Uterus (tissue), 3 donors: ENCODE measurements at regions not wholly inside any gene's neighbourhood (a gene's known extent, or its start where the extent isn't known, plus 50 kb on each side); places are given as distances from the start of the nearest gene placed in this dataset.

Experiments used
- DNase-seq, 2 donors: peaks; one replicate each; pipeline ENCODE4 v3.0.0-alpha.2; 2019 to 2020
- H3K27ac ChIP-seq, 2 donors: fragments of 200-600 bp; sonication (generic); 1 replicate in 1 of 2; 2 replicates in 1 of 2; pipeline ENCODE4 v1.5.1; 2016 to 2018
- H3K27me3 ChIP-seq, 2 donors: fragments of 200-600 bp; sonication (generic); one replicate each; pipeline ENCODE4 v1.5.1; 2018 to 2019; ENCODE audit warnings: control low read depth in 1 of 2
- H3K36me3 ChIP-seq, 2 donors: fragments of 200-600 bp; sonication (generic); one replicate each; pipeline ENCODE4 v1.5.1; 2019; ENCODE audit warnings: control low read depth in 1 of 2
- H3K4me1 ChIP-seq, 2 donors: fragments of 200-600 bp; sonication (generic); one replicate each; pipeline ENCODE4 v1.5.1; 2018 to 2019; ENCODE audit warnings: control low read depth in 1 of 2
- H3K4me3 ChIP-seq, 2 donors: fragments of 200-600 bp; sonication (generic); 1 replicate in 1 of 2; 2 replicates in 1 of 2; pipeline ENCODE4 v1.5.1; 2018 to 2019; ENCODE audit warnings: mild to moderate bottlenecking in 1 of 2
- H3K9me3 ChIP-seq, 2 donors: fragments of 200-600 bp; sonication (generic); one replicate each; pipeline ENCODE4 v1.5.1; 2019; ENCODE audit warnings: control low read depth in 1 of 2
- CTCF ChIP-seq, 4 experiments: fragments of 200-600 bp in 2 of 4; fragments of 450-650 bp in 2 of 4; sonication (generic) in 2 of 4; IDR thresholded peaks; one replicate each; pipeline ENCODE4 v1.5.1; 2016 to 2019; ENCODE audit warnings: antibody characterized with exemption in 4 of 4, mild to moderate bottlenecking in 2 of 4, moderate library complexity in 1 of 4
- POLR2A ChIP-seq, 2 donors: fragments of 450-650 bp; IDR thresholded peaks; one replicate each; pipeline ENCODE4 v1.6.1; 2016; ENCODE audit warnings: antibody characterized with exemption in 2 of 2, mild to moderate bottlenecking in 1 of 2, moderate library complexity in 1 of 2
- intact Hi-C: fragments of 100-400 bp; cut with DNase I; formaldehyde crosslinking; loops from one replicate; pipeline ENCODE4 v1.15.1; 2023; ENCODE audit warnings: low total_unique reads
- donor health status: DM: yes; HTN: yes; CAD: no.

GRCh38 chr3:158912188-158912587, 110.3 kb downstream of the MFSD1 start:
- Histone ChIP-seq H3K4me3 (no peak overlapping the region), H3K36me3 (no peaks in the 10 kb centered on the region), H3K27me3 (no peaks in the 10 kb centered on the region), H3K9me3 (no peaks in the 10 kb centered on the region), H3K27ac (no peak overlapping the region), H3K4me1 (no peaks in the 10 kb centered on the region)
- no peak for DNase-seq
- TF ChIP-seq CTCF (IDR thresholded peaks at IDR 0.05) = no peak
- TF ChIP-seq POLR2A (IDR thresholded peaks at IDR 0.05) = no peak
- intact Hi-C loops = no loop called here

GRCh38 chr3:158912621-158913020, 110.8 kb downstream of the MFSD1 start:
- Histone ChIP-seq H3K27me3 (no peaks in the 10 kb centered on the region), H3K9me3 (no peaks in the 10 kb centered on the region), H3K4me1 (no peaks in the 10 kb centered on the region), H3K27ac (no peak overlapping the region), H3K36me3 (no peaks in the 10 kb centered on the region), H3K4me3 (no peak overlapping the region)
- intact Hi-C loops = no loop called here
- no peak for TF ChIP-seq CTCF (IDR thresholded peaks at IDR 0.05)
- no peak for TF ChIP-seq POLR2A (IDR thresholded peaks at IDR 0.05)
- DNase-seq = no peak

- H3K9me3 ChIP-seq = no peaks in the 10 kb centered on the region
- H3K36me3 ChIP-seq = no peaks in the 10 kb centered on the region
- H3K4me3 ChIP-seq = no peak overlapping the region
- intact Hi-C loops = no loop called here
- H3K27me3 ChIP-seq = no peaks in the 10 kb centered on the region
- H3K27ac ChIP-seq = no peak overlapping the region
- H3K4me1 ChIP-seq = no peaks in the 10 kb centered on the region
- DNase-seq = no peak
- no peak for TF ChIP-seq POLR2A (IDR thresholded peaks at IDR 0.05)
- TF ChIP-seq CTCF (IDR thresholded peaks at IDR 0.05) = no peak
Observed at GRCh38 chr3:158916111-158916510, 114.3 kb downstream of the MFSD1 start.

- Histone ChIP-seq H3K27ac (no peak overlapping the region), H3K4me1 (no peaks in the 10 kb centered on the region), H3K27me3 (no peaks in the 10 kb centered on the region), H3K36me3 (no peaks in the 10 kb centered on the region), H3K4me3 (no peak overlapping the region), H3K9me3 (no peaks in the 10 kb centered on the region)
- TF ChIP-seq POLR2A (IDR thresholded peaks at IDR 0.05) = no peak
- no peak for TF ChIP-seq CTCF (IDR thresholded peaks at IDR 0.05)
- intact Hi-C loops = no loop called here
- DNase-seq = no peak
Observed at GRCh38 chr3:158918008-158918407, 116.2 kb downstream of the MFSD1 start.

GRCh38 chr3:158918451-158918850, 116.6 kb downstream of the MFSD1 start:
- no peak for DNase-seq
- Histone ChIP-seq H3K9me3 (no peaks in the 10 kb centered on the region), H3K4me3 (no peak overlapping the region), H3K4me1 (no peaks in the 10 kb centered on the region), H3K36me3 (no peaks in the 10 kb centered on the region), H3K27ac (no peak overlapping the region), H3K27me3 (no peaks in the 10 kb centered on the region)
- no peak for TF ChIP-seq POLR2A (IDR thresholded peaks at IDR 0.05)
- TF ChIP-seq CTCF (IDR thresholded peaks at IDR 0.05) = no peak
- intact Hi-C loops = no loop called here
